Kidney capillary endothelial cell (primary cell): ENCODE measurements at regions not wholly inside any gene's neighbourhood (a gene's known extent, or its start where the extent isn't known, plus 50 kb on each side); places are given as distances from the start of the nearest gene placed in this dataset.
"Not testable (repeated sequence)": the region's sequence is repeated elsewhere in the genome, so short reads cannot be mapped to it uniquely, and the experiment has no call there.

ENCODE experiments used
- DNase-seq: peaks from one replicate; pipeline ENCODE4 v3.0.0-alpha.2; 2018; ENCODE audit warnings: low spot score

DNA sequence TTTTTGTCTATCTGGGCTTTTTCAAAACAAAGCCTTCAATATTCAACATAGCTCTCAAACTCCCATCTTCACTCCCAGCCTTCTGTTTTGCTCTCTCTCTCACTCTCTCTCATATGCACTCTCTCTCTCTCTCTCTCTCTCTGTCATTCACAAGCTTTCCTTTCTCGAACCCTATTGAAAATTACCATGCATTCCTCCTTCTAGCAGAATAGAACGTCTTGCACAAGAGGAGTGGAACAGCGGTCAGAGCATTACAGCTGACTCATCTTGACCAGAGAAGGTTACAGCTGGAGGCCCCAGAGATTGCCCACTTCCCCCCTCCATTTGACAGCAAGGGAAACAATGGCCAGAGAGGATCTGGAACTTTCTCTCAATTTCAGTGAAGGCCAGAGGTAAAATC, 51.0 kb upstream of the LIFR start:
- no peak for DNase-seq

DNA sequence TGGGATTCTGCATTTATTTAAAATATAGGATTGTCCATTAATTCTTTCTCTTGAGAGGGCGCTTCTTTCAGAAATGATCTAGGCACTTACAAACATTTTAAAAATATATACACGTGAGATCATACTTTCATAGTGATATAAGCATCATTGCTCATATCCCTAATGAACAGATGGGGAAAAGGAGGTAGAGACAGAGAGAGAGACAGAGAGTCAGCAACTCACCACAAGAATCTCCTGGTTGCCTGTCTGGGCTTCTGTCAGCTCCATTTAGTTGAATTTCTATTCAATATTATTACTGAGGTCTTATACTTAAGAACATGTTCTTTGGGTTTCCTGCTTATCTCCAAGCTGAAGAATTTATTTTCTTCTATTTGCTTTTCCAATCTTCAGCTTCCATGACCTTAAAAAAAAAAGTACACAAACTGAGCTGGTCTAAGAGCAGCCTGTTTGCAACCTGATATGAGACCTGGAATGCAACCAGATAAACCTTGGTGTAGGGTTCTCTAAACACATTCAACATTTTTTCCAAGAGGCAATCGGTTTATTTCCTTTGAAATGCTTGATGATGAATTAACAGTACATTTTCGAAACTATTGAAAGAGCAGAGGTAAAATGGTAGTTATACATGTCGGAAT, 51.6 kb upstream of the LIFR start:
- DNase-seq, result no peak

DNA sequence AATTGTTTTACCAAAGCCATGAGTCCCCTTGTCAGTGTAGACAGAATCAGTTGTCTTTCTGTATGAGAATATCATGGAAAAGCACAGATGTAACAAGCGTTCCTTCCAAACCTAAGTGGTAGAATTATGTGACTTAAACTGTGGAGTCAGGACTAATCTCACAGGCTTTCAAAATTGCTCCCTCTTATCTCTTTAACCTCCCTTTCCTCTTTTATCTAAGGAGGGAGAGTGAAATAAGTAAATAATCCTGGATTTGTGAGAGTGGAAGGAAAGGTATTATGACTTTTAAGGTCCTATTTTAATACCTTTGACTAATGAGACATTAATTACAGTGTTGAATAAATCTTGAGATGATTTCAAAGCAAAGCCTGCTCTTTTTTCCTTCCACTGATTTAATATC, 52.4 kb upstream of the LIFR start:
- DNase-seq, result no peak

DNA sequence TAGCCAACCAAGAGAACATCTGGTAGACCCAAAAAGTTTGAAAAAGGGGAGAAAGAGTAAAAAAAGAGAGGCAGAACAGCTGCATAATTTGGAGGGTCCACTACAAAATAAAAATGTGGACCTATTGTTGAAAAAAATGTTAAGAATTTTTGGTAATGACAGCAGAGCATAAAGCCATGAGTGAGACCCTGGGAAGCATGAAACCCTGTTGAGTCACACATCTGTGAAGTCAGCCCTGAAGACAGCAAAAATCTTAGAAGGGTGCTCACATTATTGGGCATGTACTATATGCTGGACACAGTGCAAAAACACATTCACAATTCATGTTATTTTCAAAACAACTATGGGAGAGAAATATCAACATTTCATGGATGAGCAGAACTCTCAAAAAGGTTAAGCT, 56.4 kb upstream of the LIFR start:
- DNase-seq, result no peak

DNA sequence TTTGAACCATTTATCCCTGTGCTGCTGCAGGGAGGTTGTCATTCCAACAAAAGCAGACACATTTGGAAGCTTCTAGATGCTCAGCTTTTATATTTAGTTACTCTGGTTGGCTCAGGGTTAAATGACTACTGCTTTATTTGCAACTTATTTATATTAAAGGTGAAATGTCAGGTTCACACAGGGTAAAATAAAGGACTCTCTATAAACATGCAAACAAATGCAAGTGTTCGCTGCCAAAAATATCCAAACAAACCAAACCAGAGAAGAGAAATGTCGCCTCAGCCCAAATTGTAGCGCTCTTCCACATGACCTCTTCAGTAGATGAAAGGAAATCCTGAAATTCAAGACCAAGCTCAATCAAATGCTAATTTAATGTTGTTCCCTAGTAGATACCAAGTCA, 57.0 kb upstream of the LIFR start:
- DNase-seq, result no peak

DNA sequence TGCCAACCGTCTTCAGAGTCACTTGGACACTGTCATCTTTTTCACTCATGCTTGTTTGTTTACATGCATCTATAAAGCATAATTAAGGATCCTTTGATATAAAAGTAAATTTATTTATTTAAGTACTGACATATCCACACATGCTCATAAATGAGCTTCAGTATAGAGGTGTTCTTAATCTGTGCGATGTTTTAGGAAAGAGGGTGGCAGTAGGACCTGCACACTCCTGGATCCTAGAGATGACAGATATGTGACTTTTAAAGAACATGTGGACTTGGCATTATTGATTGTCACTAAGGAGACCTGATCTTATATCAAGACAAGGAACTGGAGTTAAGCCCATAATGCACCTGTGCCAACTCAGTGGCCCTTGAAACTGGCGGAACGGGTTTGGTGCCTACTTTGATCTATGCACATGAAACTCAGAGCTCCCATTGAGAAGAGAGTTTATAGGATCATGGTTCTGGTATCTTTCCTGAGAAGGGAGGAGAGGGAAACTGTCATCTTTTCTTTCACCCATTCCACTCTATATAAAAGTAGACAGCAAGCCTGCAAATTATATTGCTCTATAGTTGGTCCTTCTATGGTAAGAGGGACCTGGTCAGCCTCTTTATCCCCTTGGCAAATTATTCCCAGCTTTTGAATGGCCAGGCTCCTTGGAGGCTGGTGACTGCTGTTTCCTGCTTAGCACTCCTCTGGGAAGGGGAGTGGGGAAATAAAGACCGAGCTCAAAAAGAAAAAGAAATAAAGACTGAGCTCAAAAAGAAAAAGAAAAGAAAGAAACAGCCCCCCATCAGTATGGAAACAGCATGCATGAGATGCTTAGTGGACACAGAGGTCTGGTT, 57.8 kb upstream of the LIFR start:
- DNase-seq, result no peak

DNA sequence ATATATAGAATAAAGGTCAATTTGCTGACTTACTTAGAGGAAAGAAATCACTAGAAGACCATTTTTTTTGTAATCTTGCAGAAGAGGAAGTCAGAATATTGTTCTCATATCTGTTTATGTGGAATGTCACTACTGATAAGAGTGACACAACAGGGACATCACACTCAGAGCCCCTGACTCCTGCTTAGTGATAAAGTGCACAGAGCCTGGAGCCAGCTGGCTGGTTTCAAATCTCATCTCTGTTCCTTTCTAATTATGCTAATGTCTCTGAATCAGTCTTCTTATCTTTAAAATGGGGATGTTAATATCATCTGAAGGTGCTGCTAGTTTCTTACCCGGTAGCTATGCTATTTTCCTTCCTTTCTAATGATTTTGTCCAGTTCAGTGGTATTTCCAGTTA, 58.6 kb upstream of the LIFR start:
- no peak for DNase-seq

DNA sequence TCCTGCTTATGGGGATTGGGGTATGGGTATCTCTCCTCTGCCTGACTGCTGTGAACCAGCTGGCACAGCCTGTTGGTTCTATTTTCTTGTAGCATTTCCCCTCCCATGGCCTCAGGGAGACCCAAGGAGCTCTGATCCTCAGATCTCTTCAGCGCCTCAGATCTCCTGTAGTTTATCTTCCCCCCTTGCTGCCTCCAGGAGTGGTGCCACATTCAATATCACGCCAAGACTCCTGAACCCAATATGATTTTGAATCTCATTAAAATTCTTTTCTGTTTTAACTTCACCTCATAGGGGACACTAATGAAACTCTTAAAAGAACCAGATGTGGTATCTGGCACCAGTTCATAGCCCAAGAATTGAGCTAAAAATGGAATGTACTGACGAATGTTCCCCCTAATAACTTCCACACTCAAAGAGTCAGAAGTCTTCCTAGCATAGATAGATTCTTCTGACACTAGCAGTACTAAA, 59.6 kb upstream of the LIFR start:
- DNase-seq, result no peak

DNA sequence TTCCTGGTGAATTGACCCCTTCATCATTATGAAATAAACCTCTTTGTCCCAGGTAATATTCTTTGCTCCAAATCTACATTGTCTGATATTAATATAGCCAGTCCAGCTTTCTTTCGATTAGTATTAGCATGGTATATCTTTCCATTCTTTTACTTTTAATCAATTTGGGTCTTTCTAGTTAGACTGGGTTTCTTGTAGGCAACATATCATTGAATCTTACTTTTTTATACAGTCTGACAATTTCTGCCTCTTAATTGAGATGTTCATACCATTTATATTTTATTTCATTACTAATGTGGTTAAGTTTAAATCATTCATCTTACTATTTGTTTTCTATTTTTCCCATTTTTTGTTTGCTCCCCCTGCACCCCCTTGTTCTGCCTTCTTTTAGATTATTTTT, 61.7 kb upstream of the LIFR start:
- DNase-seq, result no peak

DNA sequence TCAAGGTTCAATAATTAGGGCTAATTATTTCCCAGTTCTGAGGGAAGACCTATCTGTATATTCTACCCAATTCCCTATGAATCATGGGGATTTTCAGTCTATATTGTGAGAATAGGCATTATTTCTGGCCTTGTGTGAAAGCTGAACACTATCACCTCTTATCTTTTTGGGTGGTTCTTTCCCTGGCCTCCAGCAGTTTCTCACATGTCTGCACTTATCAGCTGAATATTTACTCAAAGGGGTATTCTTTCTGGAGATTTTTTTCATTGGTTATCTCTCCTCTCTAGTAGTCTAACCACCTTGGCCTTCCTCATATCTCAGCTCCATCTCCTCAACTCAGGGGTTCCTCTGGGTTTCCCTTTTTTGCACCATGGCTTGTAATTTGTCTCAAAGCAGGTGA, 64.9 kb upstream of the LIFR start:
- no peak for DNase-seq

DNA sequence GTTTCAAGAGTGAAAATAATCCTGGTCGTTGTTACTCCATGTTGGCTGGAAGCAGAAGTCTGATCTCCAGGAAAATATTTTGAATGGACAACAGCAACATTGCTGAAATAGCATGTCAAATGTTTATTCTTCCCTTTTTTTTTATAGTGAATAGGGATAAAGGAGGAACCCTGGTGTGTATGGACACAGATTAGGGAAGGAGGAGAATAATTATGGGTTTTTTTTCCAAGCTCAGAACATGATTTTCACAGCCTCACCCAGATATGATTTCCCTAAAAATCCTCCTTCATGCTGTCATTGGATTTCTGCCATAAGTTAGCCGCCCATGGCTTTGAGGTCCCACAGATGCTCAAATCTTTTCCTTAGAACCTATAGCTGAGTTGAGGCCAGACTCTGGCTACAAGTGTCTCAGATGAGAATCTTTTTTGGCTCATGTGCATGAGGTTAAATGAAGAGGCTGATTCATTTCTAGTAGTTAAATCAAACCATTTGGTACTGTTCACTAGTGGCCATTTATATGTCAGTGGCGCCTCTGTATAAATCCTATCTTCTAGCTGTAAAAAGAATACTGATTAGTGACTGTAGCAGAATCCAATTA, 65.5 kb upstream of the LIFR start:
- DNase-seq, result no peak

DNA sequence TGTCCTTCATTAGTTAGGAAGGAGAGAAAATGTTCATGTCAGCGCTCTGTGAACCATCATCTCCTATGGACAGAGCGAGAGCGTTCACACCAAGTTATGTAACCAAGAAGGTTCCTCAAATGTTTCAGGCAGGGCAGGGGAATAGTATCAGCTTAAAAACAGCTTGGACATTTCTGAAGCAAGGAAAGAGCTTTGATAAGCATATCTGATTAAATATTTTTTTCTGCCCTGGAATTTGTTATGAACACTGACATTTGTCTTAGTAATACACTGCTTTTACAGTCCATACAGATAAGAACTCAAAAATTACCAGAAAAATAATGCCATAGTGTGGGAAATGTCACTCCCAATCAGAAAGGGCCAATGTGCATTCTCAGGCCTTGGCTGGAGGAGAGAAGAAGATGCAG, 66.3 kb upstream of the LIFR start:
- DNase-seq, result no peak

DNA sequence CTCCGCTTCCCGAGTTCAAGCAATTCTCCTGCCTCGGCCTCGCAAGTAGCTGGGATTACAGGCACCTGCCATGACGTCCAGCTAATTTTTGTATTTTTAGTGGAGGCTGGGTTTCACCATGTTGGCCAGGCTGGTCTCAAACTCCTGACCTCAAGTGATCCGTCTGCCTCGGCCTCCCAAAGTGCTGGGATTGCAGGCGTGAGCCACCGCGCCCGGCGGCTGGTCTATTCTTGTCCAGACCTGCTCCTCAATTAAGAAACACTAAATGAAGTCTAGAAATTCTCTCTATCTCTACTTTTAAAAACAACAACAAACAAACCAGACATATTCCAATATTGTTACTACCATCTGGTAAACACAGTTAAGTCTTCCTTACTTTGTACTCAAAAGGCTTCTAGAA, 68.1 kb upstream of the LIFR start:
- not testable (repeated sequence) for DNase-seq

DNA sequence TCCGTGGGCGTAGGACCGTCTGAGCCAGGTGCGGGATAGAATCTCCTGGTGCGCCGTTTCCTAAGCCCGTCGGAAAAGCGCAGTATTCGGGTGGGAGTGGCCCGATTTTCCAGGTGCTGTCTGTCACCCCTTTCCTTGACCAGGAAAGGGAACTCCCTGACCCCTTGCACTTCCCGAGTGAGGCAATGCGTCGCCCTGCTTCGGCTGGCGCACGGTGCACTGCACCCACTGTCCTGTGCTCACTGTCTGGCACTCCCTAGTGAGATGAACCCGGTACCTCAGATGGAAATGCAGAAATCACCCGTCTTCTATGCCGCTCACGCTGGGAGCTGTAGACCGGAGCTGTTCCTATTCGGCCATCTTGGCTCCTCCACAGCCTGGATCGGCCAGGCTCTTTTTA, 74.9 kb upstream of the LIFR start:
- not testable (repeated sequence) for DNase-seq

DNA sequence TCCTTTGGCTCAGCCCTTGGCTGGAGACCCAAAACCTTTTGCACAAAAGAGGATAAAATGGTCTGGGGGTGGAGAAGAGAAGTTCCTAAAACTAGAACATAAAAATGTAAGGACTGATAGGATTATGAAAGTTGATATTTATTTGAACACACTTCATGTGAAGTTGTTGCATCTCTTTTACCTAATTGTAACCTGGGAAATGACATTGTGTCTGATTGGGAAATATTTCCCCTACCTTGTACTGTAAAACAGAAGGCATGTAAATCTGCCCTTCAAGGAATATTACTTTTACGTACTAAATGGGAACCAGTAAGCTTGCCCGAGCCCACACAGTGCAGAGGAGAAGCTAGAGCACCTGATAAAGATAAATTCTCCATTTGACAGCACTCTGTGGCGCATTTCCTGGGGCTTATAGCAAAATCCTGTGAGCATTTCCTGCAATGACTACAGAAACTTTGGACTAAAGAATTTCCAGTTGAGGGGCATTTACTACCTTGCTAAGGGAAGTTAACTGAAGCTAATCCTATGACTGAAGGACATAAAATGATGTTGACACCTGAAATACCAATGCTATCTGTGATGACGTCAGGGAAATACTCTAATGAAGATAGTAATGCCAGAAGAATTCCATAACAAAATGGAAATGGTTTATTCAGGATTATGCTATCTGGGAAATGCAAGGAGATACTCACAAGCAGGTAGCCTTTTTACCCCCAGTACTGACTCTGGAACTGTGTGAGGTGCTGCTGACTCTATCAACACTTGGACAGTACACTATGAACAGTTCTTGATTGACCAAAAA, 78.3 kb upstream of the LIFR start:
- DNase-seq, result peak; percentile 75

DNA sequence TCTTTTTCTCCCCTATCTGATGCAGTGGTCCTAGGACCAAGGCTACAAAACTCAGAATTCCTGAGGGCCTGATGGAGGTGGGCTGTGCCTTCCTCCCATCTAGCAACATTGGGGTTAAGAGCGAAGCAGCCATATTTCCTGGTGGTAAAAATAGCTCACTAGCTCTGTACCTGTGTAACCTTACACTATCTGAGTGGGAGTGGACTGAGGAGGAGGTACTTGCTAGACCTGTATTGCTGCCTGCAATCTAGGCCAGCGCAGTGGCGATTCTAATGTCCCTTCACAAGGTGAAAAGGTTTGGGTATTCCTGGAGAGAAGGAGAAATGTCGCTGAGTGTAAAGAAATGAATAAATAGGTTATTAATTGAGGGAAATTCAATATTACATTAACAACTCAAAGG, 80.2 kb upstream of the LIFR start:
- DNase-seq, result no peak

DNA sequence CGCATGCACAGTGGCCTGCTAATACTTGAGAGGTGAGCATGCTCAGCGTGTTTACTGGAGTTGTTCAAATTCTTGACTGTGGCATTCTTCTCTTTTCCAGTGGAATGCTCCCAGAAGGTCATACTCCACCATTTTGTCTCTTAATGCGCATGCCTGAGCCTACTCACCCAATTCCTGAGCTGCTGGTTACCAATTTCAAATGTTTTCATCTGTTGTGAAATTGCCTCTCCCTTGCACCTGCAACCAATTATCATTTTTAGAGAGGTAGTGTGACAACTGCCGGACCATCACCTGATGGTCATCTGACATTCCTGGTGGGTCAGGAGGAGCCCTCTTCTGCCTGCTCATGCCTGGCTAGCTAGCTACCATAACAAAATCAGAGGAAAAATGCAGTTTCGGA, 82.2 kb upstream of the LIFR start:
- no peak for DNase-seq

DNA sequence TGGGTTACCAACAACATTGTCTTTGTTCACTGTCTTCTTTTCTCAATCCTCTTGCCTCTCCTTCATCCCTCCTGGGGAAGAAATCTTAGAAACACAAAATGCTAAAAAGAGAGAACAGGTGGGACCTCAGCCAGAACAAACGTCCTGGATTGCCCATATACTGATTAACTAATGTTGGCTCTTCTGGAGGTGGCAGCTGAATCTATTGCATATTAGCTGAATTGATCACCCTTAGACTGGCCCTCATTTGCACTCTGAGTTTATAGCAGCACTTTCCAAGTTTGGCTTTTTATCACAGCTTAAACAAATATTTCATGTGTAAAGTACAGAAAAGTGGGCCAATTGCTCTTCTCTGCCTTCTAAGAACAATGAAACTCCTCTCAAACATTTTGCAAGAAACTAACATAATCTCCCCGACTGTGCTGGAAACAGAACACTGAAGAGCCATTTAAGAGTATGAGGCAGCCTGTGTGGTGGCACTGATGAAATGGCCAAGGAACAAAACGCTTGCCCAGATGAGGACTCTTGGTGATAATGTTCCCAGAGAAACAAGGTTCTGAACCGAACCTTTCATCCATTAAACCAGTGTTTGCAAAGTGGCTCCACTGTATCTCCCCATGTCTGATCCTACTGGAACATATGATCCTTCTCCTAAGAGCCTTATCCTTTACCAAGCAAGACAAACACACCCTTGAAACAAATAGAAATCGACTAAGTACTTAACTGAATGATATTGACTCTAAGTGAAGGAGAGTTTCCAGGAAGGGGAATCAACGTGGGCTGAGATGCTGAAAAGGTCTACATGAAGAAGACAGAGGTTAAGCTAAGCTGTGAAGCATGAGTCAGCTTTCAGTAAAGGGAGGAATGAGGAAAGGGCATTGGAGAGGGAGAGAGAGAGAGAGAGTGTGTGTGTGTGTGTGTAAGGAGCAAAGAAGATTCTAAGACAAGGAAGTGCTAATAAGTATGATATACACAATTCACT, 83.2 kb upstream of the LIFR start:
- no peak for DNase-seq

DNA sequence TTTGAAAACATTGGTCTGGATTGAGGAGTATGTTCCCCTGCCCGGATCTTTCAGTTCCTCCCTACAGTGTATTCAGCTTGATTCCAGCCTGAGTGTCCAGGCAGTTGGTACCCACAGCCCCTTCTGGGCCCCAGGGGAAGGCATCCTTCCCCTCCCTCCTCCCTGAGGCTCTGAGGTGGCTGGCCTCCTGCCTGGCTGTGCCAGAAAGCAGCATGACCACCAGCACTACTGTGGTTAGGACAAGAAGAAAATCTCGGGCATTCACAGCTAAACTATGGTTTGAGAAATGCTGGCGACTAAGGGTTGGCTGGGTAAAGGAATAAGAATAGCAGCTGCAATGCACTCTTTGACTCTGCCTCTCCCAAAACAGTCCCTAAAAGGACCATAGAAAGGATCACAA, 84.6 kb upstream of the LIFR start:
- no peak for DNase-seq

DNA sequence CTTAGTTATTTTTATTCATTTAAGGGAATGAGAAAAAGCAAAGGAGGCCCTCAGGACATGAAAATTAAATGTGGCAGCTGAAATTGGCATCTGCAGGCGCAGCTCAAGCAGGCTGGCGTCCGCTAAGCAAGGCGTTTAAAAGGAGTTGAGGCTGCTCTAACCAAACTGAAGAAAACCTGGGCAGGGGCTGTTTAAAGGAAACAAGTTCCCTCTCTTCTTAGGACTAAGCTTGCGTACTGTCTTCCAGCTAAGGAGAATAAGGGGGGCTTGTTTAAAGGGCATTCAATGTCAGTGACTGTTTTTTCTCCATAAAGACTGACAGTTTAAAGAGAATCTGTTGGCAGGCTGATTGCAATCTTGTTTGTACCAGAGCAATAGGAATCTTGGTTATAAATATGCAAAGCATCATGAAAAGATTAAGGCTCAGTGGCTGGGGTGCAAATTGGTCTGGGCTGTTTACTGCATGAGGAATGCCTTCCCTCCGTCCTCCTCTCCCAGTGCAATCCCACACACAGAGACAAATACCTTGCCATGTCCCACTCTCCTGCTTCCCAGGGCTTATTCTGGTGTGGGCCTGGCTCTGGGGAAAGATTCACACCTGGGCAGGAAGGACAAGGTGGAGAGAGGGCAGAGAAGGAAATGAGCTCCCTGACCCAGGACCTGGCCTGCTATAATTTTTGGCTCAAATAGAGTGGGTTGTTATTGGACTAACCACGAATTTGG, 85.9 kb upstream of the LIFR start:
- DNase-seq, result no peak

DNA sequence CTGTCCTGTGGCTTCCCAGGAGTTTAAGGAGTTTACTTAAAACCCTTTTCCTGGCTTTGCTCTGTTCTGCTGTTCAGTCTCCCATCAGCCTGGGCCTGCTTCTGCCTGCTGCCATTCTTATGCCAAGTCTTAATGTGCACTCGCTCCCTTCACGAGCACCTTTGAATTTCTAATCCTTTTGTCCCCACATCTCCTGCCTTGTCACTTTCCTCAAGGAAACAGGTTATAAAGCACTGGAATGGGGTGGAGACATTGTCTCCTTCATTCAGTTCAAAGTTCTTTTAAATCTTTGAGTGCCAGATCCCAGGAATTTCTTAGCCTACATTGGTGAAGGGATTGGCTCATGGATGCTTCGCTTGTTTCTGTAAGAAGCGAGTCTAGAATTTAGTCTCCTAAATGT, 87.2 kb upstream of the LIFR start:
- no peak for DNase-seq
